ENCODE measurements at regions not wholly inside any gene's neighbourhood (a gene's known extent, or its start where the extent isn't known, plus 50 kb on each side); places are given as distances from the start of the nearest gene placed in this dataset.

DNA sequence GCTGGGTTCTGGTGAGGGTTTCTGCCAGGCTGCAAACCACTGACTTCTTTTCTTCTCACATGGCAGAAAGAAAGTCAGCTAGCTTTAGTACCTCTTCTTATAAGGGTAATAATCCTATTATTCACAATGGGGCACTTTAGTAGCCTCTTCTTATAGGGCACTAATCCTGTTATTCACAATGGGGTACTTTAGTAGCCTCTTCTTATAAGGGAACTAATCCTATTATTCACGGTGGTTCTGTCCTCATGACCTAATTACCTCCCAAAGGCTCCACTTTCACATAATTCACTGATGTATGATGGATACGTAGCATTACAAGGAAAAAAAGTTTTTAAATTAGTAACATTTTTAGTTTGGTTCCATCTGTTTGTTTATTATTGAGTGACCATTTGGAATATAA, 671.3 kb downstream of the NSUN3 start:
- no peak for TF ChIP-seq CTCF (IDR thresholded peaks at IDR 0.05; ENCODE audit: low read depth, low read length, poor library complexity, severe bottlenecking)
- TF ChIP-seq EZH2phosphoT487 (IDR thresholded peaks at IDR 0.05; ENCODE audit: borderline replicate concordance, low read length) = no peak

All from DOHH2 (cell line).